Activated CD4-positive, alpha-beta T cell treated with anti-CD3 and anti-CD28 coated beads, Interleukin-2, amount 50 U/mL, for 16 hours (primary cell): ENCODE measurements at regions not wholly inside any gene's neighbourhood (a gene's known extent, or its start where the extent isn't known, plus 50 kb on each side); places are given as distances from the start of the nearest gene placed in this dataset.
"Not testable (repeated sequence)": the region's sequence is repeated elsewhere in the genome, so short reads cannot be mapped to it uniquely, and the experiment has no call there.

Experiments used
- DNase-seq: peaks from one replicate; pipeline ENCODE4 v3.0.0-alpha.2; 2020

DNA sequence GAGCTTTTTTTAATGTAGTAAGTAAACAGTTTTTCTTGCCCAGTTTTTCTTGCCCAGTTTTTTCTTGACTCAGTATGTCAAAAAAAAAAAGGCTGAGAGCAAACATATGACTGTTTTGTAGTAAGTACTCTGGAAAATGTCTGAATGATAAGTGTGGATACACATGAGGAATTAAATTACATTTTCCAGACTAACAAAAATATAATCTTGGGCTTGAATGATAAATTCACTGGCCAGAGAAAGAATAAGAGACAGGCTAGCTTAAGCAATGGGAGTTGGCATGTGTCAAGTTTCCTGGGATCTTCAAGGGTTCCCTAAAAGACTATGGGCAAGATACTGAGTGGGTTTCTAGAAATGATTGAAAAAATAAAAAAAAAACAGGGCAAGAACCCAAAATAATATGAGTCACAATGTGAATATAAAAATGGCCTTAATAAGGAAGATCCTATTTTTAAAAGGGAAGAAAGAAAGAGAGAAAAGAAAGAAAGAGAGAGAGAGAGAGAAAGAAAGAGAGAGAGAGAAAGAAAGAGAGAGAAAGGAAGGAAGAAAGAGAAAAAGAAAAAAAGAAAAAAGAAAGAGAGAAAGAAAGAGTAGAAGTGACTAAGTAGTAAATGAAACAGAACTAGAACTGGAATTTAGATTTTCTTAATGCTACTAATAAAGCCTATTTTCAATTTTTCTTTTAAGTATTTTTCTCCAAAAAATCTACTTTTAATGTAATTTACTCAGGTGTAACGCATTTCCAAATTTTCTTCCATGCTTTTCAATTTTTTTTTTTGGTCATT lies 60.2 kb downstream of the TFPI2 start:
- no peak for DNase-seq

DNA sequence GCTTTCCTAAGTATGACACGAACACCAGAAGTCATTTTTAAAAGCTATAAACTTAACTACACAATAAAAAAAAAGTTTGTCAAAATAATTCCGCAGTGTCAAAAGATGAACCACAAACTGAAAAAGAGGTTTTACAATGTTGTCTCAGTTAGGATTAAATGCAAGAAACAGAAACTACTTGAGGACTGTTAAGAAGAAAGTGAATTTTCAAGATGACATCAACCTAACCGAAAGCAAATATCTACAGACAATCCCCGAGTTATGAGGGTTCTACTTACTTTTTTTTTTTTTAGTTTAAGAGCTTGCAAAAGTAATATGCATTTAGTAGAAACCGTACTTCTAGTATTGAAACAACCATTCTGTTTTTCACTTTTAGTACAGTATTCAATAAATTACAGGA lies 62.3 kb downstream of the TFPI2 start:
- DNase-seq = peak; percentile 35

DNA sequence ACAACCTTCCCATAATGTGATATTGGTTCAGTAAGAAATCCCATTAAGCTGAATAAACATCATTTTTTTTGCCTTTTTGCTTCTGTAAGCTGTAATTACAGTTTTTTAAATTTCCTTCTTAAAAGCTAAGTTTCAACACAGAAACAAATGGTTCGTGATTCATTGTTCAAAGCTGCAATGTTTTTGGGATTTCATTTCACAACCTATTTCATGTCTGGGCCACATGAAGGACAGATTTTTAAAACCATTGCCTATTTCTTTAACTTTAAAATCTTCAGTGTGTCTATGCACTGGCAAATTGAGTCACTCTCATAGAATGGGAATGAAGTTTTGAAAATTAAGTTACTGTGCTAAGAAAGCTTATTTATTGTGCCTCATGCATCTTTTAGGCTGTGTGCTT lies 66.9 kb downstream of the TFPI2 start:
- DNase-seq = no peak

DNA sequence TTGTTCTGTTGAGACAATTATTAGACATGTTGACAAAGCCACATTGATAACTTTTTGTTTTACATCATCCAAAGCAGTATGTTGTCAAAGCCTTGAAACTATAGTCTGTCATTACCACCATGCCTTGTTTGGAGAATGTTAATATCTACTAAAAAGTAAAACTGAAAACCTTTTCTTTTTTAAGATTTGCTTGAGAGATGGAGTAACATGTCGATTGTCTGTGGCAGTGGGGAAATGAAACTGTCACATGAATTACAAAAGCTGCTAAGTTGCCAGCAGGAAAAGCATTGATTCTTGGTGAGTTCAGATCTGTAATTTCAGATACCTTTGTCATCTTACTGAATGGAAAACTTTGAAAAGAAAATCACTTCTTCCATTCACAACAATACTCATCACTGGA lies 69.1 kb downstream of the TFPI2 start:
- DNase-seq = no peak

DNA sequence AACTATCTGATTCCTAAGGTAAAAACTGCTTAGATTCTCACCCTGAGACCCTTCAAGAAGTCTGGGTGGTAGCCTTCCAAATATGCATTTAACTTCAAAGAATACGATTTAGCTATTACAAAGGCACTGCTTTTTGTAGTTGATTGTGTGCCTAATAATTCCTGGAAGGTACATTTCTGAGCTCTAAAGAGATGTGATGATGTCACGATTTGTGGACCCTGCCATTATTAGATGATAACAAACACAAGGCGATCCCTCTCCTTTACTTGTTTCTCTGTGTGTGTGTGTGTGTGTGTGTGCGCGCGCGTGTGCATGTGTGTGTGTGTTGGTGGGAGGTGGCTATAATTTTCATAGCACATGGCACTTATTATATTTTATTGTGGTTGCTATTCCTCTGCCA lies 70.9 kb downstream of the TFPI2 start:
- DNase-seq = no peak

DNA sequence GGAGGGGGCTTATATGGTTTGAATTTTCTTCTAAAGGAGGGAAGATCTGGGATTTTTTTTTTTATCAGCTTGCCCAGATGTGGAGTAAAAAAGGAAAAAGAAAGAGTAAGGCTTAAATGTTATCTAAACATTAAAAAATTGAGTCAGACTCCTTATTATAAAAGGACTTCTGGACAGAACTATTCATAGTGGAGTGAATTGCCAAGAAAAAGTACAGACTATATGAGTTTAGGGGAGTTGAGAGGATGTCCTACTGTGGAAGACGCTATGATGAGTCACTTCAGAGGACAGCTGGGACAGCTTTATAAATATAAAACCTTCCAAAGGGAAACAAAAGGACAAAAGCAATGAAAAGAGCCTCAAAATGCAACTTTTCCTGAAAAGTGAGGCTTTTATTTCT lies 73.0 kb downstream of the TFPI2 start:
- no peak for DNase-seq

DNA sequence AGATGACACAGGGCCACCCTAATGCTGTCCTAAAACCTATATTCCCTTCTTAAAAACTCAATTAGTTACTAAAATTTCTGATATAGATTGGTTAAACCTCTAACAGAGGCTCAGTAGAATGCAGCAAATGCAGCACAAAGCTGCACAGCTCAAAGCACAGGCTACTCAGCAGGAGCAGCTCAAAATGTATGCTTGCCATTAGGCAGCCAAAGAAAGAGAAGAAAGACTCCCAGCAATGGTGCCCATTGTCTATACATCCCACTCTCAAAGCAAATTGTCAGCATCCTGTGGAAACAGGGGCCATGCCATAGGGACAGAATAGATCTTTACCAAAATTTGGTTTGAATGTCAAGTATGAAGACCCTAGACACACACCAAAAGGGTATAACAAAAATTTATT lies 73.5 kb downstream of the TFPI2 start:
- no peak for DNase-seq

DNA sequence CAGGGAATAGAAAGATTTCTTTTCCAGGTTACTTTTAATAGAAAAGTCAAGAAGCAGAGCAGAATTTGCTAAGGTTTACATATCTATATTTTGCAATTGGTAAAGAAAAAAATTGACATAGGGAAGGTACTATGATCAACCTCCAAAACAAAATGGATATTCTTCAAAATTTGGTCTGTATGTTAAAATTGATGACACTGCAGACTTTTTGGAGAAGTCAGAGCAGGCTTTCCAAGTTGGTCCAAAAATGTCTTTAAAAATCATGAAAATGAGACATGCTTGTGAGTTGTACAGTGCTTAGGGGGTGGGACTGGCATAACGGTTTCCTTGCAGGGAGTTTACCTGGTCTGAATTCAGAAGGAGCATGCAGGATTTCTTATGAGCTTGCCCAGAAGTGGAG lies 77.0 kb downstream of the TFPI2 start:
- DNase-seq = no peak

DNA sequence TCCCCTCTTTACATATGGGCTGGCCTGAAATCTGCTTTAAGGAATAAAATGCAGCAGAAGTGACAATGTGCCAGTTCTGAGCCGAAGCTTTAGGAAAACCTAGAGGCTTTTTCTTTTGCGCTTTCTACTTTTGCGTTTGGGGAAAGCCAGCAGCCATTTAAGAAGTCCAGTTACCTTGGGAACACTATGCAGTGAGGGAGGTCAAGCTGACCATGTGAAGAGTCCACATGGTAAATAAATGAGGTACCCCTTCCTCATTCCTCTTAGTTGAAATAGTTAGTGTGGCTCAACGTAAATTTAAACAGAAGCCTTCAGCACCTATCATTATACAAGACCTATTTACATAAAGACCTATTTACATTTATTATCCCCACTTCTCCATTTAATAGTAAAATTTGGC lies 78.5 kb downstream of the TFPI2 start:
- no peak for DNase-seq

DNA sequence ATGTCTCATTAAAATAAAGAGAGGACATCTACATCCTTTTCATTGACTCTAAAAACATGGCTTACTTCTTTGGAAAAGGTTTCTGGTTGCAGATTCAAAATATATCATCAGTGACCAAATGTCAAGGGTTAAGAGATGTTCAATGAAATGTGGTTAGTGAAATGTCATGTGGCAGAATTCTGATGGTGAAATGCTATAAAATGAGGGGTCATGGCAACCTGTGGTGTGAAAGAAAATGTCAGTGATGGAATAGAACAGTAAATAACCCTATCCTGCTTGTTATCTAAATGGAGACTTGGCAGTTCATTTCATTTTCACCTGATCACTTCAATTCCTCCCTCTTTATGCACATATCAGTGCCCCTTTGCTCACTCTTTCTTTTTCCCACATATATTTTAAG lies 79.4 kb downstream of the TFPI2 start:
- DNase-seq = no peak

DNA sequence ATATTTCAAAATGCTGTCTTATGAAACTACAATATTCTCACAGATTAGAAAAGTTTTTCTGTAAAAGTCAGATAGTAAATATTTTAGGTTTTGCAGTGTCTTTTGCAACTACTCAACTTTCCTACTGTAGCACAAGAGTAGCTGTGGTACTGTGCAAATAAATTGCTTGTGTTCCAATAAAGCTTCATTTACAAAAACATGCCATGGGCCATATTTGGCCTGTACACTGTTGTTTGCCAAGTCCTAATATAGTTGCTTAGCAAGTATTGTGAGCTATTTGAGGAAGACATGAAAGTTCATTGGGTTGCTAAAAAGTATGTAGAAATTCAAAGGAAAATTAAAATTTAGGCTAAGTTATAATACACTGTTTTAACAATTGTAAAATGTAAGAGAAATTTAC lies 80.0 kb downstream of the TFPI2 start:
- DNase-seq = no peak

DNA sequence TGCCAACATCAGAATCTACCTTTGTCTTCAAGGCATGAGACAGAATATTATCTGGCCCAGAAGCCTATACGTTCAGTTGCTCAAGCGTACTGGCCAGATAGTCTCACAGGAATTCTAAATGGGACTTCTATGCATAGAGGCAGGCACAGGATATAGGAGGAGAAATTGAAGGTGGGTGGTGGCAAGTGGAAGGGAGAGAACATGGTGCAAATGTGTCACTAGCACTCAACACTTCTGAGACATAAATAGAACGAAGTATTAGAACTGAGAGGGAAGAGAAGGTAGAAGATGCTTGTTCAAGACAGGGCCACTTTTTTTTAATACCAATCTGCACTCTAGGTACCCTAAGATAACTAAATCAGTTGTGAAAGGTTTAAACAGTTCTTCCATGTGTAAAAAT lies 85.8 kb downstream of the TFPI2 start:
- no peak for DNase-seq

DNA sequence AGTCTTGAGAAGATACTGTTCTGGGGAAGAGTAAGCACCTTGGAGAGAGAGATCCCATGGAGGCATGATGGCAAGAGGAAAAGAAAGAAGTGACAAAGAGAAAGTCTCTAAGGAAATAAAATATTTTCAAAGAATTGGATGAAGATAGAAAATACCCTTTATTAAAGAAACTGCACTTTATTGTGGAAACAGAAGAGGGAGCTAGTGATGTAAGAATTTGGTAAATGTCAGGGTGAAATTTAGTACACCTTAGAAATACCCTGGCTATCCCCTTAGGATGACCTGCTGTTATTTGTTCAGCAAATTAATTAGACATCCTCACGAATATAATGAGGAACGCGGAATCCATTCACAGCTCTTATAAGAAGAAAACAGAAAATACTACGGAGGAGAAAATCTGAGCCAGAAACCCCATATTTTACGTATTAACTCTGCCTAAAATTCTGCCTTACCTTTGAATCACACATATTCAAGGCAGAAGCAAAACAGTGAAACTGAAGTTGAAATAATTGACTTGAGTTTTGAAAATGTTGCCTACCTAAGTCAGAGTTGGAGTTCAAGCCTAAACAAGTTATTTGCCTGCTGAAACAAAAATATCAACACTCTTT lies 90.7 kb downstream of the TFPI2 start:
- DNase-seq = peak; percentile 1

DNA sequence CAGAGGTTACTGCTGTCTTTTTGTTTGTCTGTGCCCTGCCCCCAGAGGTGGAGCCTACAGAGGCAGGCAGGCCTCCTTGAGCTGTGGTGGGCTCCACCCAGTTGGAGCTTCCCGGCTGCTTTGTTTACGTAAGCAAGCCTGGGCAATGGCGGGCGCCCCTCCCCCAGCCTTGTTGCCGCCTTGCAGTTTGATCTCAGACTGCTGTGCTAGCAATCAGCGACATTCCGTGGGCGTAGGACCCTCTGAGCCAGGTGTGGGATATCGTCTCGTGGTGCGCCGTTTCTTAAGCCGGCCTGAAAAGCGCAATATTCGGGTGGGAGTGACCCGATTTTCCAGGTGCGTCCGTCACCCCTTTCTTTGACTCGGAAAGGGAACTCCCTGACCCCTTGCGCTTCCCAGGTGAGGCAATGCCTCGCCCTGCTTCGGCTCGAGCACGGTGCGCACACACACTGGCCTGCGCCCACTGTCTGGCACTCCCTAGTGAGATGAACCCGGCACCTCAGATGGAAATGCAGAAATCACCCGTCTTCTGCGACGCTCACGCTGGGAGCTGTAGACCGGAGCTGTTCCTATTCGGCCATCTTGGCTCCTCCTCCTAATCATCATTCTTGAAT lies 97.4 kb downstream of the TFPI2 start:
- DNase-seq = not testable (repeated sequence)

DNA sequence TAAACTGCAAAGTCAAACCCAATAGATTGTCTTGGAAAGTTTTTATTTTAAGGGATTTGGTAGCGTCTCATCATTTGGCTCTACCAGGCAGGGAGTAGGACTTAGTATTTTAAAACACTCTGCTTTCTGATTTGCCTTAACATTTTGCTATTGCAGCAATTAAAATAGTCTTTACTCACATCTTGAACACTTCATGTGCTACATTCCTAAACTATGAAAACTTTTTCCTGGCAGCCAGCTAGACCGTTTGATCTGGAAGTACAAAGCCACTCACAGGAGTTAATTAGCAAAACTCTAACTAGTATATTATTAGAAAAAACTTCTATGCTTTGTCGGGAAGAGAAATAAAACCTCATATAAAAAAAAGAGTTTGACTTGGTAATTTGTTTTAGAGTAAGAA lies 111.4 kb downstream of the TFPI2 start:
- no peak for DNase-seq

DNA sequence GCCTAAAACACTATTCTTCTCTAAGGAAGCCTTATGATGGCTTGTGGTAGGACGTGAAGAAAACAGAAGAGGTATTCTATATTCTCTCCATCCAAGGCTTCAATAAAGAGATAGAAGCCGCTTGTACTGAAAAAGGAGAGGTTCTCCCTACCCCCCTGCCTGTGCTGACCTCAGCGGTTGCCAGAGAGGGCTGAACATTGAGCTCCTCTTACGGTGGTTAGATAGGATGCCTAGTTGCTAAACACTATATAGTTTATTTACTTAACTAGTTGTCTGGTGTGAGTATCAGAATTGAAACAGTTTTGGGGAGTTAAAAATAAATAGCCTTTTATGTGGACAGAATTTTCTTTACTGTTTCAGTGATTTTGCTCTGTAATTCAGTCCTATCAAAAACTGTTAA lies 112.2 kb downstream of the TFPI2 start:
- no peak for DNase-seq

DNA sequence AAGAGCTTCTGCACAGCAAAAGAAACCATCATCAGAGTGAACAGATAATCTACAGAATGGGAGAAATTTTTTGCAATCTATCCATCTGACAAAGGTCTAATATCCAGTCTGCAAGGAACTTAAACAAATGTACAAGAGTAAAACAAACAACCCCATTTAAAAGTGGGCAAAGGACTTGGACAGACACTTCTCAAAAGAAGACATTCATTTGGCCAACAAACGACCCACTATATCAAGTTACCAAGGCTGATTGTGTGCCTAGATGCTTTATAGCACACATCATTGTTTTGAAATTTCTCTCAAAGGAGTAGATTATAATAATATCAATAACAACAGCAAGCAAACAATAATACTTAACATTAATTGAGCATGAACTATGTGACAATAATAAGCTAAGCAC lies 117.1 kb downstream of the TFPI2 start:
- no peak for DNase-seq

DNA sequence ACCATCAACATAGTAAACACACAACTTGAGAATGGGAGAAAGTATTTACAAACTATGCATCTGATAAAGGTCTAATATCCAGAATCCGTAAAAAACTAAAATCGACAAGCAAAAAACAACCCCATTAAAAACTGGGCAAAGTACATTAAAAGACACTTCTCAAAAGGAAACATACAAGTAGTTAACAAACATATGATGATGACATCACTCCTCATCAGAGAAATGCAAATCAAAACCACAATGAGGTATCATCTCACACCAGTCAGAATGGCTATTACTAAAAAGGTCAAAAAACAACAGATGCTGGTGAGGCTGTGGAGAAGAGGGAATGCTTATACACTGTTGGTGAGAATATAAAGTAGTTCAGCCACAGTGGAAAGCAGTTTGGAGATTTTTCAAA lies 125.1 kb downstream of the TFPI2 start:
- no peak for DNase-seq

DNA sequence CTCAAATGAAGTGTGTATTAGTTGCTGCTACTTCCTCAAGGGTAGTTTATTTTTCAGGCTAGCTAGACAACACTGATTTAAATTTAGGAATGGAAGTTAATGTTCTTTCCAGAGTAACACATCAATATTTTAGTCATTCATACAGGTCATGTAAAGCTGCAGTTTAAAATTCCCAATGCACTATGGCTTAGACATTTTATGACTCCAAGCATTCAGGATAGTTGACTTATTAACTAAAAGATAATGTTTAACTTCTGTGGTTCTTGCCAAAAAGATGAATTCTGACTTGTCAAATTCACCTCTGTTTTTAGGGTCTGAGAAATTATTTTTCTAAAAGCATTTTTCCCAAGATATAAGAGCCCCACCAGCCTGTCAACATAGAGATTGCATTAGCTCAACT lies 131.9 kb downstream of the TFPI2 start:
- no peak for DNase-seq

DNA sequence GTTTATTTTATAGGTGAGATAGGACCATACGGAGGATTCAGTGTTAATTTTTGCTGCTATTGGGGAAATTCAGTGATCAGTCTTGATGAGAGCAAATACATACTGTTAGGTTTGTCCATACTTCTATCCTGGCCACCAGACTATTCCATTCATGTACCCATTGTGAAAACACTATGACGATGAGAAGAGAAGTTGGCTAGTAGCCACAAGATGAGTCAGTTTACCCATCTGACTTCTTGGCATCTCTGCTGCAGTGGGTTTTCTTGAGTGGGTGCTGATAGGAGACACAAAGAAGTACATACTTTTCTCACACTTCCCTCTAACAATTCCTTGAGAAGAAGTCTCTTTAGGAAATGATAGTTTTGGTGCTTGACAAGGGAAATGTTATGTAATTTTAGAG lies 133.1 kb downstream of the TFPI2 start:
- DNase-seq = no peak

DNA sequence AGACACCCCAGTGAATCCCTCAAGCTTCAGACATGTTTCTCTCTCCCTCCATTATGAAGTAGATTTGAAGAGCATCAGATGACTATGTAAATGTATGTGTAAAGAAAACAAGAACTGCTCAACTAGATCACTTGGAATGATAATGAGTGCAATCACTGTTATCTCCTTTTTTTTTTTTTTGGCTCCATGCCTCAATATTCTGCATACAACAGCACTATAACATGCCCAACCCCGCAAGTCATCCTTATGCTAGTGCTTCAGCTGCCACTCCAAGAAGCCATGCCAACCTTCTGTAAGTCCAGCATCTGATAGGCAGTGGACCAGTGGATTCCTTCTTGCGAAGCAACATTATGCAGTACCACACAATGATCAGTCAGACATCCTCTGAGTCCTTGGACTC lies 133.7 kb downstream of the TFPI2 start:
- no peak for DNase-seq

DNA sequence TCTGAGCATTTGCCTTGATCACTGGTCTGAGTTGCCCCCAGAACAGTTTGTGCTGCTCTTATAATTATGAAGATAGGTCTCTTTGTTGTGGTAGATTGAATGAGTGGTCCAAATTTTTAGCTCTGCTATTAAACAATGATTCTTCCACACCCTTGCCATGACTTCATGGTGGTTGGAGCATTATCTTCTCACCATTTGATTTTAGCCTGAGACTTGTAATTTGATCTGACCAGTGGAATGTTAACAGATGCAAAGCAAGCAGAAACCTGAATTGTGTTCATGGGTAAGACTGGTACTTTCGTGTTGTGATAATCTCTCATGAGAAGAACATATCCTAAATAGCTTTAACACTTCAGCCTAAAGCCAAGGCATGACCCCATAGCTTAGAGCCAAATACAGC lies 139.1 kb downstream of the TFPI2 start:
- DNase-seq = no peak

DNA sequence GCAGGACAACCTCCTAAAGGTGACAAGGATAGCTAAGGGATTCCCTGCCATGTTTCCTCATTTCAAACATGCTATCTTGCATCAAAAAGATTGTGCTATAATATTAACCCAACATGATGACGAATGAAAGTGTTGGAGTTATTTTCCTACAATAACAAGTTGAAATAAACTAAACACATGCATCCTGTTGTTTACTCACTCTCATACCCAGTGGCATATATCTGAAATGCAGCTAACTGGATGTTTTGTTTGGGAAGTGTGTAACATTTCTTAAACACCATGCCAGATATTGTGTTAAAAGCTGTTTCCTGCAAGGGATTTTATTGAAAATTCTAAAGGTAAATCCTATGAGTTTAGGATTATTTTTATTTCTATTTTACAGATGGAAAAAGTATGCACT lies 139.6 kb downstream of the TFPI2 start:
- no peak for DNase-seq

DNA sequence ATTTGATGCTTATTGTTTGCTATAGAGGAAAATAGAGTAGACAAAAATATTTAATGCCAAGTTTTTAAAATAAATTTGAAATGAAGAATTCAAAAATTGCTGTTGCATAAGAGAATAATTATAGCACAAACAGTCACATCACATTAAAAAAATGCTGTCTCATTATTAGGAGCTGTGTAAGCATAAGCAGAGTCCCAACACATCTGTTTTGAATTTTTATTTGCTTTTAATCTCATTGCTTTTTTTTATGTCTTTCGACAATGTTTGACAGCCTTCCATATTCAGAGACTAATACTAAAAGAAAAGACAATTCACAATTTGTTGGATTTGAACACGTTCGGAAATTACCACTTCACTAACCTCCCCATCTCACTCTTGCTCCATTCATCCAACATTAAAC lies 143.5 kb downstream of the TFPI2 start:
- DNase-seq = no peak

DNA sequence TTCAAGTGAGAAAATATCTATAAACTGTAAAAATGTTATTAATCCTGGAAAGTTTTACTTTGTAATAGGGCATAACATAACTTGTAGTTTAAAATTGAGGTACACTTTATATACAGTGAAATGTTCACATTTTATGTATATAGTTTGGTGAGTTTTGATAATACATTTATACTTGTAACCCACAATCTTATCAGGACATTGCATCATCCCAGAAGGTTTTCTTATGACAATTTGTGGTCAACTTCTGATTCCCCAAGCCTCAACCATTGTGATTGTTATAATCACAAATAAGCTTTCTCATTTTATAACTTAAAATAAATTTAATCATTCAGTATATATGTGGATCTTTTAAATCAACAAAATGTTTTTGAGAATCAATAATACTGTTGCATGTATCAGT lies 151.1 kb downstream of the TFPI2 start:
- DNase-seq = no peak
